ENCODE measurements at regions not wholly inside any gene's neighbourhood (a gene's known extent, or its start where the extent isn't known, plus 50 kb on each side); places are given as distances from the start of the nearest gene placed in this dataset.

GRCh38 chr11:64503186-64503753 lies 52.5 kb upstream of the SLC22A11 start:
- H3K4me3 ChIP-seq = no peak overlapping the region
- TF ChIP-seq CTCF (IDR thresholded peaks at IDR 0.05) = no peak
- no peak for TF ChIP-seq POLR2A (IDR thresholded peaks at IDR 0.05)
- H3K4me1 ChIP-seq = peaks cover 0 to 5% (median 0%) of the 10 kb centered on the region in 4 donors
- DNase-seq = no peak
- H3K9me3 ChIP-seq = no peaks in the 10 kb centered on the region
- no peak overlapping the region for H3K27ac ChIP-seq
- H3K36me3 ChIP-seq = no peaks in the 10 kb centered on the region
- H3K27me3 ChIP-seq = no peaks in the 10 kb centered on the region

GRCh38 chr11:64504999-64505398 lies 50.7 kb upstream of the SLC22A11 start:
- Histone ChIP-seq H3K36me3 (no peaks in the 10 kb centered on the region), H3K4me3 (no peak overlapping the region), H3K9me3 (no peaks in the 10 kb centered on the region), H3K27me3 (no peaks in the 10 kb centered on the region), H3K4me1 (peaks cover 0 to 5% (median 0%) of the 10 kb centered on the region in 4 donors), H3K27ac (no peak overlapping the region)
- DNase-seq = no peak
- TF ChIP-seq CTCF (IDR thresholded peaks at IDR 0.05) (no peak), POLR2A (IDR thresholded peaks at IDR 0.05) (no peak)
